ENCODE measurements at regions not wholly inside any gene's neighbourhood (a gene's known extent, or its start where the extent isn't known, plus 50 kb on each side); places are given as distances from the start of the nearest gene placed in this dataset.

GRCh38 chr2:192574552-192574951 lies 379.8 kb upstream of the TMEFF2 start:
- TF ChIP-seq CTCF (IDR thresholded peaks at IDR 0.05; ENCODE audit: low read depth, low read length), result no peak
- Histone ChIP-seq H3K27ac (ENCODE audit: low read length) (no peak overlapping the region), H3K4me1 (ENCODE audit: low read length) (no peaks in the 10 kb centered on the region), H2AFZ (ENCODE audit: low read depth, low read length) (no peak overlapping the region), H3K9ac (ENCODE audit: low read length) (no peak overlapping the region), H3K79me2 (ENCODE audit: low read length) (no peaks in the 10 kb centered on the region), H4K20me1 (ENCODE audit: insufficient read depth, low read length) (no peaks in the 10 kb centered on the region), H3K4me3 (ENCODE audit: low read length) (no peak overlapping the region), H3K9me3 (ENCODE audit: insufficient read depth, low read length) (no peaks in the 10 kb centered on the region), H3K4me2 (ENCODE audit: low read length) (no peak overlapping the region), H3K36me3 (replicated peaks; ENCODE audit: low read depth, low read length) (no peaks in the 10 kb centered on the region), H3K27me3 (ENCODE audit: low read depth, low read length) (no peaks in the 10 kb centered on the region)

- Histone ChIP-seq H3K27ac (ENCODE audit: low read length) (no peak overlapping the region), H2AFZ (ENCODE audit: low read depth, low read length) (no peak overlapping the region), H3K4me3 (ENCODE audit: low read length) (no peak overlapping the region), H3K79me2 (ENCODE audit: low read length) (no peaks in the 10 kb centered on the region), H4K20me1 (ENCODE audit: insufficient read depth, low read length) (no peaks in the 10 kb centered on the region), H3K4me2 (ENCODE audit: low read length) (no peak overlapping the region), H3K27me3 (ENCODE audit: low read depth, low read length) (no peaks in the 10 kb centered on the region), H3K4me1 (ENCODE audit: low read length) (no peaks in the 10 kb centered on the region), H3K36me3 (replicated peaks; ENCODE audit: low read depth, low read length) (no peaks in the 10 kb centered on the region), H3K9me3 (ENCODE audit: insufficient read depth, low read length) (no peaks in the 10 kb centered on the region), H3K9ac (ENCODE audit: low read length) (no peak overlapping the region)
- TF ChIP-seq EZH2phosphoT487 (IDR thresholded peaks at IDR 0.05; ENCODE audit: low read depth), result no peak
- no peak for TF ChIP-seq CTCF (IDR thresholded peaks at IDR 0.05; ENCODE audit: low read depth, low read length)
These were observed 376.9 kb upstream of the TMEFF2 start for GRCh38 chr2:192571636-192572035.

GRCh38 chr2:192570788-192571187 lies 376.1 kb upstream of the TMEFF2 start:
- Histone ChIP-seq H3K9me3 (ENCODE audit: insufficient read depth, low read length) (no peaks in the 10 kb centered on the region), H3K4me2 (ENCODE audit: low read length) (no peak overlapping the region), H3K79me2 (ENCODE audit: low read length) (no peaks in the 10 kb centered on the region), H3K4me3 (ENCODE audit: low read length) (no peak overlapping the region), H3K9ac (ENCODE audit: low read length) (no peak overlapping the region), H3K36me3 (replicated peaks; ENCODE audit: low read depth, low read length) (no peaks in the 10 kb centered on the region), H3K27ac (ENCODE audit: low read length) (no peak overlapping the region), H3K4me1 (ENCODE audit: low read length) (no peaks in the 10 kb centered on the region), H2AFZ (ENCODE audit: low read depth, low read length) (no peak overlapping the region), H3K27me3 (ENCODE audit: low read depth, low read length) (no peaks in the 10 kb centered on the region), H4K20me1 (ENCODE audit: insufficient read depth, low read length) (no peaks in the 10 kb centered on the region)
- TF ChIP-seq EZH2phosphoT487 (IDR thresholded peaks at IDR 0.05; ENCODE audit: low read depth) (no peak), CTCF (IDR thresholded peaks at IDR 0.05; ENCODE audit: low read depth, low read length) (no peak)

- Histone ChIP-seq H3K36me3 (replicated peaks; ENCODE audit: low read depth, low read length) (no peaks in the 10 kb centered on the region), H3K79me2 (ENCODE audit: low read length) (no peaks in the 10 kb centered on the region), H3K9me3 (ENCODE audit: insufficient read depth, low read length) (no peaks in the 10 kb centered on the region), H3K9ac (ENCODE audit: low read length) (no peak overlapping the region), H3K27ac (ENCODE audit: low read length) (no peak overlapping the region), H2AFZ (ENCODE audit: low read depth, low read length) (no peak overlapping the region), H3K27me3 (ENCODE audit: low read depth, low read length) (no peaks in the 10 kb centered on the region), H3K4me3 (ENCODE audit: low read length) (no peak overlapping the region), H3K4me1 (ENCODE audit: low read length) (no peaks in the 10 kb centered on the region), H3K4me2 (ENCODE audit: low read length) (no peak overlapping the region), H4K20me1 (ENCODE audit: insufficient read depth, low read length) (no peaks in the 10 kb centered on the region)
- no peak for TF ChIP-seq EZH2phosphoT487 (IDR thresholded peaks at IDR 0.05; ENCODE audit: low read depth)
- TF ChIP-seq CTCF (IDR thresholded peaks at IDR 0.05; ENCODE audit: low read depth, low read length), result no peak
These were observed 372.1 kb upstream of the TMEFF2 start for GRCh38 chr2:192566863-192567262.
